ENCODE measurements at regions not wholly inside any gene's neighbourhood (a gene's known extent, or its start where the extent isn't known, plus 50 kb on each side); places are given as distances from the start of the nearest gene placed in this dataset.

- DNase-seq (ENCODE audit: low read depth, low spot score), result no peak
- Histone ChIP-seq H3K4me3 (ENCODE audit: low read depth in 2 of 2, low read length in 2 of 2) (no peak overlapping the region), H3K27ac (ENCODE audit: low read length) (no peak overlapping the region), H3K36me3 (ENCODE audit: control insufficient read depth, insufficient read depth, low read length) (no peaks in the 10 kb centered on the region), H3K4me1 (ENCODE audit: control insufficient read depth, insufficient read depth, low read length) (no peaks in the 10 kb centered on the region), H3K27me3 (ENCODE audit: control insufficient read depth, insufficient read depth, low read length) (no peaks in the 10 kb centered on the region), H3K9me3 (ENCODE audit: control insufficient read depth, insufficient read depth, low read depth, low read length) (no peaks in the 10 kb centered on the region)
- no TSS peak for BruUV-seq (replicated peaks)
- in situ Hi-C loops (cut with HindIII; ENCODE audit: low pct_unique_long_range_greater_than_20kb, low sequenced_read_pairs) (no loop called here), intact Hi-C loops (cut with micrococcal nuclease; ENCODE audit: unreplicated experiment) (no loop called here)
- POLR2A ChIA-PET, result no interaction called here
- CTCF ChIA-PET, result no interaction called here
- no peak for ATAC-seq
- TF ChIP-seq TCF7L2 (IDR thresholded peaks at IDR 0.05; ENCODE audit: low read depth, low read length) (no peak), SIN3A (IDR thresholded peaks at IDR 0.05; ENCODE audit: borderline replicate concordance, insufficient read depth, low read depth, low read length) (no peak), CTCF (IDR thresholded peaks at IDR 0.05) (no peak), POLR2AphosphoS5 (IDR thresholded peaks at IDR 0.05; ENCODE audit: low read depth, low read length) (no peak), REST (IDR thresholded peaks at IDR 0.05; ENCODE audit: insufficient read depth in 1 of 2, low read depth in 2 of 2, low read length in 1 of 2) (no peak)
Observed at GRCh38 chr1:80633947-80634706, 1166.6 kb upstream of the ADGRL2 start.

- intact Hi-C loops (cut with micrococcal nuclease; ENCODE audit: unreplicated experiment), result no loop called here
- POLR2A ChIA-PET, result no interaction called here
Observed at GRCh38 chr1:80632284-80632683, 1168.5 kb upstream of the ADGRL2 start.

More at GRCh38 chr1:80632284-80632683, 1168.5 kb upstream of the ADGRL2 start:
- Histone ChIP-seq H3K36me3 (ENCODE audit: control insufficient read depth, insufficient read depth, low read length) (no peaks in the 10 kb centered on the region), H3K27me3 (ENCODE audit: control insufficient read depth, insufficient read depth, low read length) (no peaks in the 10 kb centered on the region), H3K9me3 (ENCODE audit: control insufficient read depth, insufficient read depth, low read depth, low read length) (no peaks in the 10 kb centered on the region), H3K4me1 (ENCODE audit: control insufficient read depth, insufficient read depth, low read length) (no peaks in the 10 kb centered on the region), H3K27ac (ENCODE audit: low read length) (no peak overlapping the region), H3K4me3 (ENCODE audit: low read depth in 2 of 2, low read length in 2 of 2) (no peak overlapping the region)
- TF ChIP-seq TCF7L2 (IDR thresholded peaks at IDR 0.05; ENCODE audit: low read depth, low read length), result no peak
- no peak for TF ChIP-seq SIN3A (IDR thresholded peaks at IDR 0.05; ENCODE audit: borderline replicate concordance, insufficient read depth, low read depth, low read length)
- no peak for TF ChIP-seq CTCF (IDR thresholded peaks at IDR 0.05)
- no peak for TF ChIP-seq REST (IDR thresholded peaks at IDR 0.05; ENCODE audit: insufficient read depth in 1 of 2, low read depth in 2 of 2, low read length in 1 of 2)
- TF ChIP-seq POLR2AphosphoS5 (IDR thresholded peaks at IDR 0.05; ENCODE audit: low read depth, low read length), result no peak
- in situ Hi-C loops (cut with HindIII; ENCODE audit: low pct_unique_long_range_greater_than_20kb, low sequenced_read_pairs), result no loop called here
- ATAC-seq, result no peak
- no peak for DNase-seq (ENCODE audit: low read depth, low spot score)
- CTCF ChIA-PET, result no interaction called here
- BruUV-seq (replicated peaks), result no TSS peak

Data from Panc1 (cell line).